Keratinocyte (primary cell): ENCODE measurements at regions not wholly inside any gene's neighbourhood (a gene's known extent, or its start where the extent isn't known, plus 50 kb on each side); places are given as distances from the start of the nearest gene placed in this dataset.

Source experiments
- DNase-seq: peaks from one replicate; pipeline ENCODE4 v3.0.0-alpha.2; 2011; ENCODE audit warnings: low read depth, missing footprints, low spot score
- FAIRE-seq: peaks from 2 replicates; lab custom pipeline; 2011; peaks lifted over from hg19 to GRCh38; lab: Jason Lieb, UNC
- H2AFZ ChIP-seq: 2 replicates; pipeline ENCODE4 v1.6.0; 2012; ENCODE audit warnings: low read length, control low read depth, inconsistent platforms; ENCODE audit not compliant: control insufficient read depth
- H3K27ac ChIP-seq: 2 replicates; pipeline ENCODE4 v1.5.1; 2011; ENCODE audit warnings: low read length; ENCODE audit not compliant: control insufficient read depth, insufficient read depth
- H3K27me3 ChIP-seq: 3 replicates; pipeline ENCODE4 v1.6.0; 2011; ENCODE audit warnings: low read length; ENCODE audit not compliant: control insufficient read depth, insufficient read depth; ENCODE audit errors: extremely low read depth
- H3K36me3 ChIP-seq, 2 experiments: 2 replicates in 1 of 2; 3 replicates in 1 of 2; pipeline ENCODE4 v1.5.1; 2011; ENCODE audit warnings: low read length in 2 of 2, mild to moderate bottlenecking in 1 of 2; ENCODE audit not compliant: control insufficient read depth in 2 of 2, insufficient read depth in 2 of 2; ENCODE audit errors: extremely low read depth in 1 of 2
- H3K4me1 ChIP-seq: 3 replicates; pipeline ENCODE4 v1.5.1; 2011; ENCODE audit warnings: low read length; ENCODE audit not compliant: control insufficient read depth, insufficient read depth; ENCODE audit errors: extremely low read depth
- H3K4me2 ChIP-seq: 3 replicates; pipeline ENCODE4 v1.6.0; 2011; ENCODE audit warnings: low read depth, low read length; ENCODE audit not compliant: control insufficient read depth, insufficient read depth; ENCODE audit errors: extremely low read depth
- H3K4me3 ChIP-seq, 3 experiments: fragments of 200-600 bp in 1 of 3; sonication (generic) in 1 of 3; 2 replicates in 2 of 3; 3 replicates in 1 of 3; pipeline ENCODE4 v1.5.1; 2011 to 2016; ENCODE audit warnings: low read length in 3 of 3, mild to moderate bottlenecking in 3 of 3, control low read depth in 2 of 3, inconsistent platforms in 1 of 3, low read depth in 1 of 3, mixed read lengths in 1 of 3, mixed run types in 1 of 3, moderate library complexity in 1 of 3; ENCODE audit not compliant: control insufficient read depth in 2 of 3, insufficient read depth in 2 of 3; ENCODE audit errors: extremely low read depth in 1 of 3
- H3K79me2 ChIP-seq: 2 replicates; pipeline ENCODE4 v1.6.0; 2012; ENCODE audit warnings: low read length; ENCODE audit not compliant: control insufficient read depth, insufficient read depth
- H3K9ac ChIP-seq: 3 replicates; pipeline ENCODE4 v1.6.0; 2011; ENCODE audit warnings: low read length; ENCODE audit not compliant: control insufficient read depth, insufficient read depth; ENCODE audit errors: extremely low read depth
- H3K9me1 ChIP-seq: 3 replicates; pipeline ENCODE4 v1.6.0; 2011; ENCODE audit warnings: low read length; ENCODE audit not compliant: control insufficient read depth, insufficient read depth; ENCODE audit errors: extremely low read depth
- H3K9me3 ChIP-seq: 2 replicates; pipeline ENCODE4 v1.5.1; 2012; ENCODE audit warnings: low read depth, low read length; ENCODE audit not compliant: control insufficient read depth
- H4K20me1 ChIP-seq: 3 replicates; pipeline ENCODE4 v1.6.0; 2011; ENCODE audit warnings: low read length; ENCODE audit not compliant: control insufficient read depth, insufficient read depth; ENCODE audit errors: extremely low read depth
- CTCF ChIP-seq, 3 experiments: IDR thresholded peaks in 1 of 3; conservative IDR thresholded peaks in 1 of 3; optimal IDR thresholded peaks in 1 of 3; 2 replicates in 2 of 3; 3 replicates in 1 of 3; pipeline versions ENCODE3 to v1.5.1; 2011; ENCODE audit warnings: low read length in 3 of 3, mild to moderate bottlenecking in 3 of 3, moderate library complexity in 2 of 3, control low read depth in 1 of 3, inconsistent platforms in 1 of 3; ENCODE audit not compliant: insufficient read depth in 2 of 3; ENCODE audit errors: extremely low read depth in 1 of 3
- EZH2 ChIP-seq: IDR thresholded peaks from one replicate; pipeline ENCODE4 v1.6.1; 2012; ENCODE audit warnings: inconsistent platforms, mild to moderate bottlenecking, low read length, moderate library complexity
- dilution Hi-C: fragments of 300-500 bp; cut with MboI; formaldehyde crosslinking; loops from one replicate; pipeline ENCODE4 v1.7.0; 2020; ENCODE audit warnings: low sequenced_read_pairs; ENCODE audit not compliant: extremely low pct_ligation_motif_present

DNA sequence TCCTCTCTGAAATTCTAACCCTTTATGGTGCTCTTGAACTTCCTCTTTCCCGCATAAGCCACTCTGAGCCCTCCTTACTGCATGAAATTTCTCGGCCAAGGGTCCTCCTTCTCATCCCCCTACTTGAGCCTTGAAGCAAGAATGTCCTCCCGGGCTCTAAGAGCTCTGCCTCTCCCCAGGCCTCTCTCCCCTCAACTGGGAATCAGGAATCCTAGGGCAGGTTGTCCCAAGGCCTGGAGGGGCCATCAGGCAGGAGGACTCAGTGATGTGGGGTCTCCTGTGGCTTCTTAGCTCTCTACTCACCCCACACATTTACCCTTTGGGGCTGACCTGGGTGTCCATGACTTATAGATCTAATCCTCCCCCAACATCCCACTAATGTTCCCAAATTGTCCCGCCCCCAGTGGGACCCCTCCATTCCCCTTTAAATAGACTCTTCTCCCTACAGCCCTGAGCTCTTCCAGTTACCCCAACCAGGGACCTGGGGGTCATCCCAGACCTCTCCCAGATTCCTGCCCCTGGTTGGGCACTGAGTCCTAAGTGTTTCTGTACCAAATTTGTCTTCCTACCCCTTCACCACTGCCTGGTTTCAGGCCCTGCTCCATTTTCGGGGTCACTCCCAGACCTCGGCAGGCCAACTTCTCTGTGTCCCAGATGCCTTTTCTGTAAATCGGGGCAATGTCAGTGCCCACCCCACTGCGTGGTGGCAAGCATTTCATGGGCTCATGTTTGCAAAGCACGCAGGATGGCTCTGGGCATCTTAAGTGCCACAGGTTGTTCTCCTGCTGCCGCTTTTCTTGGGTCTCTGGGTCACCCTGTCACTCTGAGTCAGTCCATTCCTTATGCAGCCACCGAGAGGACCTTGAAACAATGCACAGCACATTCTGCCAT is 171.2 kb downstream of the ASB1 start:
- Histone ChIP-seq H4K20me1 (no peaks in the 10 kb centered on the region), H3K79me2 (no peaks in the 10 kb centered on the region), H2AFZ (peak overlapping the region; percentile 16), H3K9me1 (no peaks in the 10 kb centered on the region), H3K27ac (peak overlapping the region; percentile 29), H3K4me3 (no peak overlapping the region), H3K4me1 (peaks cover 19% of the 10 kb centered on the region), H3K9ac (no peak overlapping the region), H3K4me2 (peak overlapping the region; percentile 52), H3K36me3 (no peaks in the 10 kb centered on the region), H3K9me3 (no peaks in the 10 kb centered on the region), H3K27me3 (no peaks in the 10 kb centered on the region)
- DNase-seq (no peak), FAIRE-seq (no peak)
- TF ChIP-seq EZH2 (no peak), CTCF (optimal IDR thresholded peaks at IDR 0.05 in 1 of 3, IDR thresholded peaks at IDR 0.05 in 1 of 3, conservative IDR thresholded peaks at IDR 0.05 in 1 of 3; ENCODE audit: extremely low read depth in 1 of 3, insufficient read depth in 2 of 3, low read length in 3 of 3) (no peak)
- dilution Hi-C loops: no loop called here

DNA sequence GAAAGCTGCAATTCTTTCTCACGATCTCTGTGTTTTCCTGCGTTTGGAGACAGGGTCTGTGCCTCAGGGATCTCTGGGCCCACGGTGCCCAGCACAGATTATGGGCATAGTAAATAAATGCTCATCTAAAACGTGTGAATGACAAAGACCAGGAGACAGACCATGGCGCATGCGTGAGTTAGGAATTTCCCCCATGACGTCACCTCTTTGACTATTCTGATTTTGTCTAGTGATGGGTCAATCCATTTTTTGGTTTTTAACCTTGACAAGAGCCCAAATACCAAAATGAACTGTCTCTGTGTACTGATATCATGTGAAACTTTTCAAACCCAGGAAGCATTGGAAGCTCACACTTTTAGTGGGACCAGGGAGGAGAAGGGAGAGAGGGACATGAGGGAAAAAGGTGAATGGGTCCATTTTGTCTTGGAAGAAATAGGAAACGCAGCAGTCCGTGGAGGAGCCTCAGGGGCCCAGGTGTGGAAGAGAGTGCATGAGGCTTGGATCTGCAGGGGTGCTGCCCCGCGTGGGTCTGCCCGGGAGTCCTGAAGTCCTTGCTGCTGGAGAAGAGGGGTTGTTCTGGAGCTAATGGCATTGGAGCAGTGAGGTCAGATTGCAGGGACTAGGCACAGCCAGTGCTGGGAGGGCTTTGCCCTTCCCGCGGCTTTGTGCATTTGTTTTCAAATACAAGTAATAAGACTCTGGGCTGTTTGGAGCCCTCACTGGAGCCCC is 172.2 kb downstream of the ASB1 start:
- Histone ChIP-seq H3K9me3 (peaks cover 4% of the 10 kb centered on the region), H3K4me1 (peaks cover 19% of the 10 kb centered on the region), H3K79me2 (no peaks in the 10 kb centered on the region), H3K27me3 (no peaks in the 10 kb centered on the region), H3K4me2 (no peak overlapping the region), H3K9ac (no peak overlapping the region), H2AFZ (no peak overlapping the region), H3K27ac (no peak overlapping the region), H3K36me3 (no peaks in the 10 kb centered on the region), H3K4me3 (no peak overlapping the region), H3K9me1 (no peaks in the 10 kb centered on the region), H4K20me1 (no peaks in the 10 kb centered on the region)
- TF ChIP-seq EZH2: no peak
- TF ChIP-seq CTCF (optimal IDR thresholded peaks at IDR 0.05 in 1 of 3, IDR thresholded peaks at IDR 0.05 in 1 of 3, conservative IDR thresholded peaks at IDR 0.05 in 1 of 3; ENCODE audit: extremely low read depth in 1 of 3, insufficient read depth in 2 of 3, low read length in 3 of 3): no peak
- DNase-seq: no peak
- FAIRE-seq: no peak
- dilution Hi-C loops: no loop called here
